ENCODE measurements at regions not wholly inside any gene's neighbourhood (a gene's known extent, or its start where the extent isn't known, plus 50 kb on each side); places are given as distances from the start of the nearest gene placed in this dataset.

DNA sequence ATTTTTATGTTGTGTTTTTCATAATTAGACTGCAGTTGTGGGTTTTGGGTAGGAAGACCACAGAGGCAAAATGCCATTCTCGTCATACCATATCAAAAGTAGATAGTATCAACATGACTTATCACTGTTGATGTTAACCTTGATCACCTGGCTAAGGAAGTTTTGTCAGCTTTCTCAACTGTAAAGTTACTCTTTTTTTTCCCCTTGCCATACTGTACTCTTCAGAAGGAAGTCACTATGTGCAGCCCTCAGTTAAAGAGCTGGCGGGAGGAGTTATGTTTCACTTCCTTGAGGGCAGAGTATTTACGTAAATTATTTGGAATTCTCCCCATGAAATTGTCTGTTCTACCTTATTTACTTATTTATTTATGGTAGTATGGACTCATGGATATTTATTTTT, 78.7 kb downstream of the PRORP start:
- H3K4me3 ChIP-seq (ENCODE audit: low read depth, low read length), result no peak overlapping the region
- DNase-seq (ENCODE audit: low read depth), result no peak
- TF ChIP-seq, protein P1, sequence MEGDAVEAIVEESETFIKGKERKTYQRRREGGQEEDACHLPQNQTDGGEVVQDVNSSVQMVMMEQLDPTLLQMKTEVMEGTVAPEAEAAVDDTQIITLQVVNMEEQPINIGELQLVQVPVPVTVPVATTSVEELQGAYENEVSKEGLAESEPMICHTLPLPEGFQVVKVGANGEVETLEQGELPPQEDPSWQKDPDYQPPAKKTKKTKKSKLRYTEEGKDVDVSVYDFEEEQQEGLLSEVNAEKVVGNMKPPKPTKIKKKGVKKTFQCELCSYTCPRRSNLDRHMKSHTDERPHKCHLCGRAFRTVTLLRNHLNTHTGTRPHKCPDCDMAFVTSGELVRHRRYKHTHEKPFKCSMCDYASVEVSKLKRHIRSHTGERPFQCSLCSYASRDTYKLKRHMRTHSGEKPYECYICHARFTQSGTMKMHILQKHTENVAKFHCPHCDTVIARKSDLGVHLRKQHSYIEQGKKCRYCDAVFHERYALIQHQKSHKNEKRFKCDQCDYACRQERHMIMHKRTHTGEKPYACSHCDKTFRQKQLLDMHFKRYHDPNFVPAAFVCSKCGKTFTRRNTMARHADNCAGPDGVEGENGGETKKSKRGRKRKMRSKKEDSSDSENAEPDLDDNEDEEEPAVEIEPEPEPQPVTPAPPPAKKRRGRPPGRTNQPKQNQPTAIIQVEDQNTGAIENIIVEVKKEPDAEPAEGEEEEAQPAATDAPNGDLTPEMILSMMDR (IDR thresholded peaks at IDR 0.05; ENCODE audit: low read depth, low read length, missing control alignments), result no peak

DNA sequence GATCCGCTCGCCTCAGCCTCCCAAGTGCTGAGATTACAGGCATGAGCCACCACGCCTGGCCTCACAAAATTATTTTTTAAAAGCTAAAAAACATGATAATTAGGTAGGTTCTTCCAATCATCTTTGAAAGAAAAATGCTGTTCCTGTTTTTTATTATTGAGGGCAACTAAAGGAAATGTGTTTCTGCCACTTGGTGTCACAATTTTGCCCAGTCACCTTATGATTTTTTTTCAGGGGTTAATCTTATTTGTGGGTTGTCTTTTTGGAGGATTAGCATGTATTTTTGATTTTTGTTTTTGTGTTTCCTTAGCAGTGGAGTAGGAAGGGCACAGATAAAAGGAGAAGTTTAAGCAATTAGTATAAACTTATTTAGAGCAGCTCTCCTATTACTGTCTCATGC, 79.8 kb downstream of the PRORP start:
- no peak for DNase-seq (ENCODE audit: low read depth)
- H3K4me3 ChIP-seq (ENCODE audit: low read depth, low read length), result no peak overlapping the region
- TF ChIP-seq, protein P1 (IDR thresholded peaks at IDR 0.05; ENCODE audit: low read depth, low read length, missing control alignments), result no peak

DNA sequence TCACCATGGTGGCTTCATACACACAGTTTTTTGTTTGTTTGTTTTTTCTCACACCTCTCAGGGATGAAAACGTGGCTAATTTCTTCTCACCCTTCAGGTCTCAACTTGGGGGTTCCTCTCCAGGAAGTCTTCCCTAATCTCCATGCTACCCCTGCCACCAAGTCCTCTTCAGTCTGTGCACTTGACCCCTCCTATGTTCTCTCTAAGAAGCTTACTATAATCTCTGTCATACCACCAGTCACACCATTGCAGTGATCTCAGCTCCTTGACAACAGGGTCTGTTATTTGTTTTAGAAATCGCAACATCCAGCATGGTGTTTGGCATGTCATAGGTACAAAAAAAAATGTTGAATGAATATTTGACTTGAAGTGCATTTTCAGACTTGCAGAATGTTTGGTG, 83.4 kb downstream of the PRORP start:
- no peak overlapping the region for H3K4me3 ChIP-seq (ENCODE audit: low read depth, low read length)
- DNase-seq (ENCODE audit: low read depth), result no peak
- TF ChIP-seq, protein P1 (IDR thresholded peaks at IDR 0.05; ENCODE audit: low read depth, low read length, missing control alignments), result no peak

DNA sequence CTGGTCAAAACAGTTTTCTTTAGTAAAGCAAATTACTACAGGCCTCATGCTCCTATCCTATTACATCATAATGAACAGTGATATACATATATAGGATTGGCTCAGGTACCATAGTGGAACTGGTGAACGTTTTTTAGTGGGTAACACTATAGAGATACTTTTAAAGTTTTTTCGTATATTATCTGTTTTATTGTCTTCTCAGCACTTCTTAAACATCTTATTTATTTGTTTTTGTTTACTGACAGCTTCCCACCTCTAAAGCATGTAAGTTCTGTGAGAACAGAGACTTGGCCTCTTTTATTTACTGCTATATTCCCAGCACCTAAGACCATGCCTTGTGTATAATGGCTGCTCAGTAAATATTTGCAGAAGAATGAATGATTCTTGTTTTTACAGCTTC, 81.1 kb upstream of the PSMA6 start:
- H3K4me3 ChIP-seq (ENCODE audit: low read depth, low read length), result no peak overlapping the region
- TF ChIP-seq, protein P1 (IDR thresholded peaks at IDR 0.05; ENCODE audit: low read depth, low read length, missing control alignments), result no peak
- no peak for DNase-seq (ENCODE audit: low read depth)

DNA sequence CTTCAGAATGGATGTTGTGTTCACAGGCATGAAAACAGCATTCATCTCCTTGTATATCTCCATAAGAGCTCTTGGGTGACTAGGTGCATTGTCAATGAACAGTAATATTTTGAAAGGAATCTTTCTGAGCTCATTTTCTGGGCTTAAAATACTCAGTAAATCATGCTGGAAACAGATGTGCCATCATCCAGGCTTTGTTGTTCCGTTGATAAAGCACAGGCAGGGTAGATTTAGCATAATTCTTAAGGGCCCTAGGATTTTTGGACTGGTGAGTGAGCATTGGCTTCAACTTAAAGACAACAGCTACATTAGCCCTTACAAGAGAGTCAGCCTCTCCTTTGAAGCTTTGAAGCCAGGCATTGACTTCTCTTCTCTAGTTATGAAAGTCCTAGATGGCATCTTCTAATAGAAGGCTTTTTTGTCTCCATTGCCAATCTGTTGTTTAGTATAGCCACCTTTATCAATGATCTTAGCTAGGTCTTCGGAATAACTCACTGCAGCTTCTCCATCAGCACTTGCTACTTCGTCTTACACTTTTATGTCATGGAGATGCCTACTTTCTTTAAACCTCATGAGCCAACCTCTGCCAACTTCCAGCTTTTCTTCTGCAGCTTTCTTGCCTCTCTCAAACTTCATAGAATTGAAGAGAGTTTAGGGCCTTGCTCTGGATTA, 79.6 kb upstream of the PSMA6 start:
- H3K4me3 ChIP-seq (ENCODE audit: low read depth, low read length), result no peak overlapping the region
- DNase-seq (ENCODE audit: low read depth), result no peak
- TF ChIP-seq, protein P1 (IDR thresholded peaks at IDR 0.05; ENCODE audit: low read depth, low read length, missing control alignments), result no peak

DNA sequence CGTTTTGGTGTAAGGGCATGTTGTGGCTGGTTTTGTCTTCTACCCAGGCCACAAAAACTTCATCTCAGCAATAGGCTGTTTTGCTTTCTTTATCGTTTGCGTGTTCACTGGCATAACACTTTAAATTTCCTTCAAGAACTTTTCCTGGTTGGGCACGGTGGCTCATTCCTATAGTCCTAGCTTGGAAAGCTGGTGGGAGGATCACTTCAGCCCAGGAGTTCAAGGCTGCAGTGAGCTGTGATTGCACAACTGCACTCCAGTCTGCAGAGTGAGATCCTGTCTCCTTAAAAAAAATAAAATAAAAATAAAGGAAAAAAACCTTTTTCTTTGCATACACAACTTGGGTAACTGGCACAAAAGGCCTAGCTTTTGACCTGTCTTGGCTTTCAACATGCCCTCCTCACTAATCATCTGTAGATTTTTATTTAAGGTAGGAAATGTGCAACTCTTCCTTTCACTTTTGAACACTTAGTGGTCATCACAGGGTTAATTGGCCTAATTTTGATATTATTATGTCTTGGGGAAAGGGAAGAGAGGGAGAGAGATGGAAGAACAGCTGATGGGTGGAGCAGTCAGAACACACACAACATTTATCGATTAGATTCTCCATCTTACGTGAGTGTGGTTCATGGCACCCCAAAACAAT, 78.9 kb upstream of the PSMA6 start:
- TF ChIP-seq, protein P1 (IDR thresholded peaks at IDR 0.05; ENCODE audit: low read depth, low read length, missing control alignments), result no peak
- no peak overlapping the region for H3K4me3 ChIP-seq (ENCODE audit: low read depth, low read length)
- DNase-seq (ENCODE audit: low read depth), result no peak

Data from GM12864 (cell line).